ENCODE measurements at regions not wholly inside any gene's neighbourhood (a gene's known extent, or its start where the extent isn't known, plus 50 kb on each side); places are given as distances from the start of the nearest gene placed in this dataset.

DNA sequence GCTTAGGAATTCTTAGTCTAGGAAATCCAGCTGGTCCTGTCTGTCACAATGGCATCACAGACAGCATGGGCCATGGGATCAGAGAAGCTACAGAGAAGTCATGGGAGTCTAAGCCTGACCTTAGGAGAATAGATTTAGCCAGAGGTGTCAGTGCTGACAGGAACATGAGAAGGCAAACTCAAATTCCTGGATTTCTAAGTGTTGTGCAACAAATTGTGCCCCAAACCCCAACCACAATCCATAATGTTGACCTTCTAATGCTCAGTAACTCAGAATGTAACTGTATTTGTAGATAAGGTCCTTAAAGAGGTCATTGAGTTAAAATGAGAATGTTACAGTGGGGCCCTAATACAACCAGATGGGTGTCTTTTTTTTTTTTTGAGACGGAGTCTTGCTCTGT, 95.9 kb upstream of the RHOBTB1 start:
- TF ChIP-seq POLR2A (IDR thresholded peaks at IDR 0.05) (no peak), CTCF (IDR thresholded peaks at IDR 0.05) (no peak)

Data from vagina (tissue), 2 donors.